H9 (cell line): ENCODE measurements at regions not wholly inside any gene's neighbourhood (a gene's known extent, or its start where the extent isn't known, plus 50 kb on each side); places are given as distances from the start of the nearest gene placed in this dataset.

Experiments
- DNase-seq: peaks from one replicate; pipeline ENCODE4 v3.0.0-alpha.2; 2017
- H2AFZ ChIP-seq: one replicate; pipeline ENCODE4 v1.6.1; 2013; ENCODE audit warnings: mild to moderate bottlenecking, low read length, control low read depth, moderate library complexity
- H2AK5ac ChIP-seq: 2 replicates; pipeline ENCODE4 v1.6.1; 2013; ENCODE audit warnings: low read length, control low read depth, mixed read lengths; ENCODE audit not compliant: insufficient read length
- H2BK120ac ChIP-seq: one replicate; pipeline ENCODE4 v1.6.1; 2013; ENCODE audit warnings: low read depth, mild to moderate bottlenecking, low read length, control low read depth, inconsistent platforms; ENCODE audit not compliant: poor library complexity, severe bottlenecking
- H2BK12ac ChIP-seq: 2 replicates; pipeline ENCODE4 v1.6.1; 2013; ENCODE audit warnings: low read length, control low read depth, mixed read lengths, low read depth; ENCODE audit not compliant: insufficient read length
- H2BK15ac ChIP-seq: 2 replicates; pipeline ENCODE4 v1.6.1; 2013; ENCODE audit warnings: low read depth, low read length, control low read depth
- H2BK20ac ChIP-seq: one replicate; pipeline ENCODE4 v1.6.1; 2013; ENCODE audit warnings: low read depth, mild to moderate bottlenecking, low read length, control low read depth, inconsistent platforms; ENCODE audit not compliant: poor library complexity, severe bottlenecking
- H2BK5ac ChIP-seq: 2 replicates; pipeline ENCODE4 v1.6.1; 2013; ENCODE audit warnings: low read length, control low read depth, mixed read lengths; ENCODE audit not compliant: insufficient read length
- H3K14ac ChIP-seq: 2 replicates; pipeline ENCODE4 v1.6.1; 2013; ENCODE audit warnings: low read length, control low read depth; ENCODE audit not compliant: insufficient read depth
- H3K18ac ChIP-seq: 2 replicates; pipeline ENCODE4 v1.6.1; 2013; ENCODE audit warnings: low read depth, mild to moderate bottlenecking, mixed read lengths, low read length, control low read depth; ENCODE audit not compliant: insufficient read length
- H3K23ac ChIP-seq: 2 replicates; pipeline ENCODE4 v1.6.1; 2013; ENCODE audit warnings: low read length, control low read depth, mixed read lengths, low read depth; ENCODE audit not compliant: insufficient read length
- H3K23me2 ChIP-seq: 2 replicates; pipeline ENCODE4 v1.6.1; 2013; ENCODE audit warnings: low read depth, mild to moderate bottlenecking, mixed read lengths, low read length, control low read depth; ENCODE audit not compliant: insufficient read length, poor library complexity, severe bottlenecking
- H3K27ac ChIP-seq: 2 replicates; pipeline ENCODE4 v1.5.1; 2013; ENCODE audit warnings: low read length, control low read depth, mixed read lengths, low read depth; ENCODE audit not compliant: insufficient read length
- H3K27me3 ChIP-seq: 2 replicates; pipeline ENCODE4 v1.6.1; 2013; ENCODE audit warnings: low read length, control low read depth, inconsistent platforms; ENCODE audit not compliant: insufficient read depth
- H3K4ac ChIP-seq: 2 replicates; pipeline ENCODE4 v1.6.1; 2013; ENCODE audit warnings: low read depth, mild to moderate bottlenecking, control low read depth, inconsistent platforms, low read length, moderate library complexity
- H3K4me1 ChIP-seq: 2 replicates; pipeline ENCODE4 v1.6.1; 2013; ENCODE audit warnings: low read length, control low read depth, inconsistent platforms; ENCODE audit not compliant: insufficient read depth
- H3K4me2 ChIP-seq: 2 replicates; pipeline ENCODE4 v1.6.1; 2013; ENCODE audit warnings: low read length, control low read depth, mixed read lengths; ENCODE audit not compliant: insufficient read length, insufficient read depth
- H3K56ac ChIP-seq: 2 replicates; pipeline ENCODE4 v1.6.1; 2013; ENCODE audit warnings: low read depth, mild to moderate bottlenecking, mixed read lengths, low read length, control low read depth; ENCODE audit not compliant: insufficient read length
- H3K79me1 ChIP-seq: 2 replicates; pipeline ENCODE4 v1.6.1; 2013; ENCODE audit warnings: low read depth, mild to moderate bottlenecking, moderate library complexity, low read length, control low read depth, inconsistent platforms; ENCODE audit not compliant: insufficient read depth, poor library complexity, severe bottlenecking
- H3K79me2 ChIP-seq: 2 replicates; pipeline ENCODE4 v1.6.1; 2013; ENCODE audit warnings: low read length, control low read depth, inconsistent platforms; ENCODE audit not compliant: insufficient read depth
- H3K9ac ChIP-seq: 2 replicates; pipeline ENCODE4 v1.6.1; 2013; ENCODE audit warnings: low read length, control low read depth, mixed read lengths; ENCODE audit not compliant: insufficient read length; ENCODE audit errors: extremely low read depth
- H3K9me3 ChIP-seq: one replicate; pipeline ENCODE4 v1.6.1; 2013; ENCODE audit warnings: low read depth, low read length, inconsistent platforms; ENCODE audit not compliant: control insufficient read depth
- H3T11ph ChIP-seq: one replicate; pipeline ENCODE4 v1.6.1; 2013; ENCODE audit warnings: mild to moderate bottlenecking, low read length, control low read depth, inconsistent platforms
- H4K20me1 ChIP-seq: one replicate; pipeline ENCODE4 v1.6.1; 2013; ENCODE audit not compliant: control insufficient read depth, insufficient read length, insufficient read depth
- H4K5ac ChIP-seq: 2 replicates; pipeline ENCODE4 v1.6.1; 2013; ENCODE audit warnings: low read depth, mild to moderate bottlenecking, mixed read lengths, low read length, control low read depth; ENCODE audit not compliant: insufficient read length
- H4K8ac ChIP-seq: replicated peaks from 2 replicates; pipeline ENCODE4 v1.6.1; 2013; ENCODE audit warnings: low read length, control low read depth, mixed read lengths, low read depth; ENCODE audit not compliant: insufficient read length
- H4K91ac ChIP-seq: 2 replicates; pipeline ENCODE4 v1.6.1; 2013; ENCODE audit warnings: low read depth, mild to moderate bottlenecking, moderate library complexity, mixed read lengths, low read length, control low read depth; ENCODE audit not compliant: insufficient read length
- H3K27ac Mint-ChIP-seq, 3 experiments: 2 replicates in 2 of 3; 3 replicates in 1 of 3; pipeline ENCODE4 v1.8.0; 2020 to 2021; ENCODE audit warnings: mixed read lengths in 3 of 3, mild to moderate bottlenecking in 1 of 3, moderate library complexity in 1 of 3
- H3K27me3 Mint-ChIP-seq: 2 replicates; pipeline ENCODE4 v1.8.0; 2021; ENCODE audit warnings: low read depth, mild to moderate bottlenecking, moderate library complexity, mixed read lengths
- H3K36me3 Mint-ChIP-seq, 3 experiments: 2 replicates in 2 of 3; 3 replicates in 1 of 3; pipeline ENCODE4 v1.8.0; 2020 to 2021; ENCODE audit warnings: low read depth in 3 of 3, mixed read lengths in 3 of 3; ENCODE audit not compliant: insufficient read depth in 1 of 3
- H3K4me1 Mint-ChIP-seq, 2 experiments: 2 replicates each; pipeline ENCODE4 v1.8.0; 2020; ENCODE audit warnings: mixed read lengths in 2 of 2
- H3K4me3 Mint-ChIP-seq, 2 experiments: 2 replicates in 1 of 2; 3 replicates in 1 of 2; pipeline ENCODE4 v1.8.0; 2020 to 2021; ENCODE audit warnings: mild to moderate bottlenecking in 2 of 2, mixed read lengths in 2 of 2, moderate library complexity in 1 of 2
- H3K9me3 Mint-ChIP-seq, 2 experiments: 2 replicates in 1 of 2; 3 replicates in 1 of 2; pipeline ENCODE4 v1.8.0; 2020; ENCODE audit warnings: mild to moderate bottlenecking in 2 of 2, mixed read lengths in 2 of 2, moderate library complexity in 1 of 2
- CTCF ChIP-seq: fragments of 200-600 bp; sonication (generic); conservative IDR thresholded peaks from 3 replicates; pipeline ENCODE4 v1.8.0; 2021; ENCODE audit warnings: antibody characterized with exemption, mild to moderate bottlenecking
- WGBS: extraction: QIAGEN DNeasy Blood & Tissue Kit; methylation state at CpG from one replicate; pipeline ENCODE4 v1.1.7; 2013; ENCODE audit warnings: missing lambda C conversion rate, low lambda C conversion rate, mixed read lengths; ENCODE audit not compliant: insufficient read length; ENCODE audit errors: extremely low coverage; 5-methylcytosine and 5-hydroxymethylcytosine counted together

DNA sequence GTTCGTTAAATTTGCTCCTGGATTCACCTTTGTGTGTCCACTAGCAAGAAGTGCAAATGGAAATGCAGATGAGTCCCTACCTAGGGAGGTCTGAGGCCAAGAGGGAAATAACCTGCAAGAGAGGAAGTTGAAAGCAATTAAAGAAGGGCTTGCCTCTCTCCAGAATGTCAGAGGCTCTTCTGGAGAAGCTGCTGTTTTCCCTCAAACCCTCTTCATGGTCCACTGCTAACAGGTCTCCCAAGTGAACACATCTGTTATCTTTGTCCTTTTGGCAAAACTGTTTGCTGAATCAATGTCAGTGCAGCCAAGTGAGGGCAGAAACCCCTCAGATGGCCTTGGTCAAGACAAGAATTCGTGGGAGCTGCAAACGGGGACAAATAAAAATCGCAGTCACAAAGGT lies 177.3 kb upstream of the PLXNA2 start:
- no peak overlapping the region for H3K27ac ChIP-seq
- no peaks in the 10 kb centered on the region for H3K79me1 ChIP-seq
- no peak overlapping the region for H4K91ac ChIP-seq
- H3K79me2 ChIP-seq = no peaks in the 10 kb centered on the region
- WGBS = no CpG with 5 or more reads among the region's 4 CpGs
- no peak overlapping the region for H3K4me2 ChIP-seq
- no peak overlapping the region for H3K56ac ChIP-seq
- Mint-ChIP-seq H3K36me3 (no peaks in the 10 kb centered on the region), H3K9me3 (no peaks in the 10 kb centered on the region), H3K27ac (no peak overlapping the region), H3K27me3 (no peaks in the 10 kb centered on the region; the same call in 1 of the 2 replicates), H3K4me1 (peaks cover 6% of the 10 kb centered on the region in 2 experiments; a peak in 3 of 4 replicates), H3K4me3 (no peak overlapping the region)
- H3K18ac ChIP-seq = no peak overlapping the region
- no peak overlapping the region for H4K8ac ChIP-seq
- H2BK120ac ChIP-seq = no peak overlapping the region
- no peak overlapping the region for H4K5ac ChIP-seq
- H2AFZ ChIP-seq = no peak overlapping the region
- H3K27me3 ChIP-seq = no peaks in the 10 kb centered on the region
- TF ChIP-seq CTCF = no peak
- no peak overlapping the region for H2BK12ac ChIP-seq
- H2BK20ac ChIP-seq = no peak overlapping the region
- no peak overlapping the region for H3K9ac ChIP-seq
- no peak overlapping the region for H3K14ac ChIP-seq
- no peaks in the 10 kb centered on the region for H3K23me2 ChIP-seq
- H3T11ph ChIP-seq = no peak overlapping the region
- H3K9me3 ChIP-seq = no peaks in the 10 kb centered on the region
- DNase-seq = no peak
- no peak overlapping the region for H2AK5ac ChIP-seq
- H3K23ac ChIP-seq = no peak overlapping the region
- no peak overlapping the region for H2BK15ac ChIP-seq
- H3K4me1 ChIP-seq = peaks cover 4% of the 10 kb centered on the region; the same call in 1 of the 2 replicates
- no peak overlapping the region for H3K4ac ChIP-seq
- no peaks in the 10 kb centered on the region for H4K20me1 ChIP-seq
- H2BK5ac ChIP-seq = no peak overlapping the region
